H7 (cell line): ENCODE measurements at regions not wholly inside any gene's neighbourhood (a gene's known extent, or its start where the extent isn't known, plus 50 kb on each side); places are given as distances from the start of the nearest gene placed in this dataset.

Source experiments
- DNase-seq: peaks from one replicate; pipeline ENCODE4 v3.0.0; 2012
- H3K27me3 ChIP-seq: 2 replicates; pipeline ENCODE4 v1.6.0; 2011; ENCODE audit warnings: mild to moderate bottlenecking, low read length; ENCODE audit not compliant: control insufficient read depth, insufficient read depth
- H3K36me3 ChIP-seq: replicated peaks from 2 replicates; pipeline ENCODE4 v1.5.1; 2011; ENCODE audit warnings: low read length; ENCODE audit not compliant: control insufficient read depth, insufficient read depth
- H3K4me3 ChIP-seq: 2 replicates; pipeline ENCODE4 v1.5.1; 2011; ENCODE audit warnings: low read depth, mild to moderate bottlenecking, control low read depth, low read length, moderate library complexity; ENCODE audit not compliant: insufficient read depth

DNA sequence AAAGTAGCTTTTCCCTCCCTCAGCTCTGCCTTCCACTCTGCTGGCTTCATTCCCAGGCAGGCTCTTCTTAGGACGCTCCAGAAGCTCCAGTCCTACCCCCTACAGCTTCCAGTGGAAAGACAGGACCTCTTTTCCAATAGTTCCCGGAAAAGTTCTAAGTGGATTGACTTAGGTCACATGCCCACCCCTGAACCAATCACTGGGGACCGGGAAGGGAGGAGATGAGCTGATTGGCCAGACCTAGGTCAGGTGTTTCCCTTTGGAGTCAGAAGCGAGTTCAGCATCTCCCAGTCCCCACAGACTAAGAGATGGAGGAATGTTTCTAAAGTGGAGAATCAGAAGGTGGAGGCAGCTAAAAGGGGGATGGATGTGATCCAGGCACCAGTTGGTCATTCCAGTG, 62.9 kb upstream of the KCNG1 start:
- no peak for DNase-seq
- H3K4me3 ChIP-seq = no peak overlapping the region
- no peaks in the 10 kb centered on the region; the same call in 1 of the 2 replicates for H3K27me3 ChIP-seq
- no peaks in the 10 kb centered on the region; the same call in 1 of the 2 replicates for H3K36me3 ChIP-seq

DNA sequence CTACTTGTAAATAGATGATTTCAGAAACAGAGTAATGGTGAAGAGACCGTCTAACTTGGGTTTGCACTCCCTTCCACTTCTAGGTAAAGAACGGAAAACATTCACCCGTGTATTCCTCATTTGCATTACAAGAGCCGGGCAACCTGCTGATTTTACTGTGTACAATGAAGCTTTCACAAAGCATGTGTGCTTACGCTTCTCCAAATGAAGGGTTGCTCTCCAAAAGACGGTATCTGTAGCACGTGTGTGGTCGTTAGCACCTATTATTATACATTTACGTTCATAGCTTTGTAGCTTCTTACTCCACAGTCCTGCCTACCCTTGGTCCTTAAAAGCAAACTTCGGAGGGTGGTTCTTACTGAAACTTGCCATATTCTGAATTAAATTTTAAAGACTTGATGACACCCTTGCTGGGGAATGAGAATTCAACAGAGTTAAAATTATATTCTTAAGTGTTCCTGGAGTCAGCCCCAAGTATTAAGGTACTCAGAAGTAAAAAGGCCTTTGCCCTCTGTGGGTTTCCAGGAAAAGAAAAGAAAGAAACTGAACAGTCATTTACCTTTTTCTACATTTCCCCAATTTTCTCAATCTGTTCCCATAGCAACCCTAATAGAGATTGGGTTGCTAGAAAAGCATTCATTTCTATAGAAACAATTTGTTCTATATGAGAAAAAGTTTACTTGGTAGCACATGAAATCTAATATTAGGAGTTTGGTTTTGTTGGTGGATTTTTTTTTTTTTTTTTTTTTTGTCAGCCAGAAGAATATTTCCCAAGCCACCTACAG, 61.9 kb upstream of the KCNG1 start:
- no peaks in the 10 kb centered on the region; the same call in 1 of the 2 replicates for H3K27me3 ChIP-seq
- no peak for DNase-seq
- no peak overlapping the region for H3K4me3 ChIP-seq
- no peaks in the 10 kb centered on the region; the same call in 1 of the 2 replicates for H3K36me3 ChIP-seq

DNA sequence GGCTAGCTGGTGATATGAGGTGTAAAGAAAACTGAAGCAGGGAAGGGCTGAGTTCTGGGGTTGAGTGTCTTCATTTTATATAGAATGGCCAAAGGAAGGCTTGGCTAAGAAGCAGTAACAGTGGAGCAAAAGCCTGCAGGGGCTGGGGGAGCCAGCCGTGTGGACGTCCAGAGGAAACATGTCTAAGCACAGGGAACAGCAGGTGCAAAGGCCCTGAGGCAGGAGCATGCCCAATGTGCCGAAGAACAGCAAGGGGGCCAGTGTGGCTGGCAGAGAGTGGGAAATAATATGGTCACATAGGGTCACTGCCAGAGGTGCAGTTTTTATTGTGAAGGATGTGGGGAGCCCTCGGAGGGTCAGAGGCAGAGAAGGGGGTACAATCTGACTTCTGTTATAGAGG, 60.5 kb upstream of the KCNG1 start:
- Histone ChIP-seq H3K36me3 (no peaks in the 10 kb centered on the region; the same call in 1 of the 2 replicates), H3K27me3 (no peaks in the 10 kb centered on the region; the same call in 1 of the 2 replicates), H3K4me3 (no peak overlapping the region)
- DNase-seq = no peak

DNA sequence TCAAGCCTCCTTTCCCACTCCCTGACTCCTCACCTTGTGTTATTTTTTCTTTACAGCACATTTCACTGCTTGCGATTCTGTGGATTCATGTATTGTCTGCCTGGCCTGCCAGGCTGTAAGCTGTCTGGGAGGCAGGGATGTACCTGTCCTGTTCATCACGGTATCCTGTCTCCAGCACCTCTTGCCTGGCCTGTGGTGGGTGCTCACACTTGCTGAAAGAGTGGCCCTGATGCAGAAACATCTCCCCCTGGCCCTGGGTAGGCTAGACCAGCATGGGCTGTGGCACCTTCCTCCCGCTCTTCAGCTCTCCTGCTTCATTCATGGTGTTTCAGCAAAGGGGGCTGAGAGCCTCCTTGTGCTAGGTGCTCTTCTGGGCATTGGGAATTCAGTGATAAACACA, 60.1 kb upstream of the KCNG1 start:
- no peak overlapping the region for H3K4me3 ChIP-seq
- no peak for DNase-seq
- no peaks in the 10 kb centered on the region; the same call in 1 of the 2 replicates for H3K27me3 ChIP-seq
- H3K36me3 ChIP-seq = no peaks in the 10 kb centered on the region; the same call in 1 of the 2 replicates

DNA sequence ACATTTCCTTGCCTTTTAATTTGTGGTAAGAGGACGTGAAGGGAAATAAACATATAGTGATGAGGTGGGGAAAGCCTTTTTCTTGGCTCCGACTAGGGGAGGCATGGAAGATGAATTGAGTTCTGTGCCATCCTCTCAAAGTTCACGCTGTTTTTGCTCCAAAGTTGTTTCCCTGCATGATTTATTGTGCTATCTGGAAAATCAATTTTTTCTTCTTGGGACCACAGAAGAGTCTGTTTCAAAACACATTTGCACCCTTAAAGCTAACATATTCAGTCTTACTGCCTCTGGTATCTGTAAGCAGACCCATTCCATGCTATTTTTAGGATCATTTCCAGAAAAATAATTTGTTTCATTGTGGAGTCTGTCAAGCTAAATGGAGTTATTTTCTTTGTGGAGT, 57.6 kb upstream of the KCNG1 start:
- Histone ChIP-seq H3K27me3 (no peaks in the 10 kb centered on the region), H3K4me3 (no peak overlapping the region), H3K36me3 (no peaks in the 10 kb centered on the region; the same call in 1 of the 2 replicates)
- no peak for DNase-seq

DNA sequence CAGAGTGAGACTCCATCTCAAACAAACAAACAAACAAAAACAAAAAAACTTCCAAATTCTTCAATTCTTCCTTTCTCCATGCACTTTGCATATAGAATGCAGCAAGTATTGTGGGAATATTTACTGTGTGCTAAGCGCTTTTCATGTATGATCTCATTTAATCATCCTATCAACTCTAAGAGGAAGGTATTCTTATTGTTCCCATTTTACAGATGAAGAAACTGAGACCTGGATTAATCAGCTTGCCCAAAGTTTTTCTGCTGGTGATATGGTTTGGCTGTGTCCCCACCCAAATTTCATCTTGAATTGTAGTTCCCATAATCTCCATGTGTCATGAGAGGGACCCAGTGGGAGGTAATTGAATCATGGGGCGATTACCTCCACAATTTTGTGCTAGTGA, 56.6 kb upstream of the KCNG1 start:
- no peaks in the 10 kb centered on the region for H3K27me3 ChIP-seq
- H3K36me3 ChIP-seq = no peaks in the 10 kb centered on the region; the same call in 1 of the 2 replicates
- DNase-seq = no peak
- H3K4me3 ChIP-seq = no peak overlapping the region

DNA sequence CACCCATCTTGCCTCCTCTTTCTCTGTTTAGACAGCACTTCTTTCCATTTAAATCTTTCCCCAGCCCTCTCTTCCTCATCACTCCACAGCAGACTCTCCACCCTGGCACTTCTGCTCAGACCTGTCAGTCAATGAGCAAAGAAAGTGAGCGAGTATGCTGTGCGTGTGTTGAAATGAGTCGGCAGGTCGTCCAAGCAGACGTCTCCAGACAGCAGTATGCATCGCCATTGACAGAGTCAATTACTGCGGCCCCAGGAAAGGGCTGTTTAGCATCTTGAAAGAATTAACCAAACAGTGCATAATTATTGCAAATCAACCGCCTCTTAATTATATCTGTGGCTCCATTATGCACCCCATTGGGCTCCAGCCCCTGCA, 54.8 kb upstream of the KCNG1 start:
- Histone ChIP-seq H3K36me3 (no peaks in the 10 kb centered on the region; the same call in 1 of the 2 replicates), H3K27me3 (no peaks in the 10 kb centered on the region), H3K4me3 (no peak overlapping the region)
- DNase-seq = no peak

DNA sequence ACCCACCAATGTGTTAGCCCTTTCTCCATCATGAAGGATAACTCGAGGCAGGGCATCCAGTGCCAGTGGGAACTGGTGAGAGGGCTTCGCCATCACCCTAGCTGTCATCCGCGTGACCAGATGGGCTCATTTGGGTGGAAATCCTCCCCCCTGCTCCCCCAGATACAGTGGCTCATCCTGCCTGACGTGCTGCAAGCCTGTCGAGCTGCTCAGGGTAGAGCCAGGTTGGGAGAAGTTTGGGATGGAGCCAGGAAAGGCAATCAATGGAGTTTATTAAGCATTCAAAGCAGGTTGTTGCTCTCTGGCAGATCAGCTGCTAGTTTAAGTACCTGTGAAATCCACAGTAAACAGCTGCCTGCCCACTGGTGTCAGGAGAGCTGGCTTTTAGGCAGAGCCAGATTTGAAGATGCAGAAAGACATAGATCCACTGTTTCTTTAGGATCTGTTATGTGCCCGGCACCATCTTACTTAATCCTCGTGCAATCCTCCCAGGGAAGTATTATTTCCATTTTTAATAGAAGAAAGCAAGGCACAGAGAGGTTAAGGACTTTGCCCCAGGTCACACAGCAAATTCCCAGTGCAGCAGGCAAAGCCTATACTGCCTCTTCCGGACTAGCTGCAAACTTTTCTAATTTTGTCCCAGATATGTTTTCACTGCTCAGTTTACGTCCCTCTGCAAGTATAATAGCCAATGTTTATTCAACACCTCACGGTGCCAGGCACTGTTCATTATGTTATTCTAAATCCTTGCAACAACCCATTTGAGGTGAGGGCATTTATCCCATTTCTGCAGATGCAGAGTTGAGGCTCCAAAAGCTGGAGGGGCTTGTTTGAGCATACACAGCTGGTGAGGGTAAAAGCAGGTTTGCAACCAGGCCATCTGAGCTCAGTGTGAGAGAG, 54.1 kb upstream of the KCNG1 start:
- no peaks in the 10 kb centered on the region for H3K36me3 ChIP-seq
- no peak overlapping the region for H3K4me3 ChIP-seq
- H3K27me3 ChIP-seq = no peaks in the 10 kb centered on the region
- DNase-seq = no peak

DNA sequence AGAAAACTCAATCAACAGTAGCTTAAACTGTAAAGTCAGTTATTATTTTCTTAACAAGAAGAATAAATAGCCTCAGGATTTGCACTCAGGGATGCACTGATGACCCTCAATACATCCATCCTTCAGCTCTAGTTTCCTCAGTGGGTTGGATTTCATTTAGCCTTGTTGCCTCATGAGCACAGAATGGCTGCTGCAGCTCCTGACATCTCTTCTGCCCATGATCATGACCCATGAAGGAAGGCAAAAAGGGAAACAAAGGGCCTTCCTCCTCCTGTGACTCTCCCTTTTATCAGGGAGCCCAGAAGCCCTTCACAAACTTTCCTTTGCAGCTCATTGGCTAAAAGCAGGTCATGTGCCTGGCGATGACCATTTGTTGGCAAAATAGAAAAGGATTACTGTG, 51.2 kb upstream of the KCNG1 start:
- no peaks in the 10 kb centered on the region for H3K36me3 ChIP-seq
- no peak for DNase-seq
- no peak overlapping the region for H3K4me3 ChIP-seq
- H3K27me3 ChIP-seq = no peaks in the 10 kb centered on the region
